A673 (cell line): ENCODE measurements at regions not wholly inside any gene's neighbourhood (a gene's known extent, or its start where the extent isn't known, plus 50 kb on each side); places are given as distances from the start of the nearest gene placed in this dataset.

Source experiments
- BruUV-seq: library from RNA; stranded (reverse); fragments of 400-500 nt; replicated peaks from 2 replicates; lab custom pipeline; 2021; lab: Mats Ljungman, UMichigan
- CTCF ChIA-PET: fragments of 300-600 bp; sonication (Branson Sonifier 250); formaldehyde crosslinking; loops from one replicate; lab custom pipeline; 2022; ENCODE audit warnings: antibody characterized with exemption; lab: Charles Lee
- POLR2A ChIA-PET: fragments of 300-600 bp; sonication (Branson Sonifier 250); formaldehyde crosslinking; loops from one replicate; lab custom pipeline; 2022; ENCODE audit warnings: antibody characterized with exemption; ENCODE audit not compliant: low non-redundant PET; lab: Charles Lee
- DNase-seq: peaks from one replicate; pipeline ENCODE4 v3.0.0-alpha.2; 2015; ENCODE audit warnings: low spot score
- H3K27ac ChIP-seq: fragments of 200-600 bp; sonication (generic); 2 replicates; pipeline ENCODE4 v1.5.1; 2016; ENCODE audit warnings: mixed run types, low read depth, mild to moderate bottlenecking, mixed read lengths, antibody characterized with exemption, low read length; ENCODE audit not compliant: poor library complexity, severe bottlenecking
- H3K27me3 ChIP-seq: fragments of 200-600 bp; sonication (generic); replicated peaks from 2 replicates; pipeline ENCODE4 v1.6.1; 2017; ENCODE audit warnings: mixed run types, low read depth, mild to moderate bottlenecking, mixed read lengths, antibody characterized with exemption, low read length; ENCODE audit not compliant: insufficient read depth, poor library complexity
- H3K36me3 ChIP-seq: fragments of 200-600 bp; sonication (generic); 2 replicates; pipeline ENCODE4 v1.6.1; 2016; ENCODE audit warnings: mixed run types, mild to moderate bottlenecking, mixed read lengths, antibody characterized with exemption, low read length; ENCODE audit not compliant: insufficient read depth, poor library complexity, severe bottlenecking
- H3K4me1 ChIP-seq: fragments of 200-600 bp; sonication (generic); 2 replicates; pipeline ENCODE4 v1.6.1; 2017; ENCODE audit warnings: mixed run types, mild to moderate bottlenecking, mixed read lengths, antibody characterized with exemption, low read length; ENCODE audit not compliant: insufficient read depth, poor library complexity, severe bottlenecking
- H3K4me3 ChIP-seq: fragments of 200-600 bp; sonication (generic); 2 replicates; pipeline ENCODE4 v1.5.1; 2016; ENCODE audit warnings: low read depth, mixed run types, mild to moderate bottlenecking, mixed read lengths, low read length; ENCODE audit not compliant: poor library complexity, severe bottlenecking
- H3K9me3 ChIP-seq: fragments of 200-600 bp; sonication (generic); 2 replicates; pipeline ENCODE4 v1.6.1; 2016; ENCODE audit warnings: mixed run types, low read depth, mild to moderate bottlenecking, mixed read lengths, antibody characterized with exemption, low read length; ENCODE audit not compliant: poor library complexity, severe bottlenecking
- CTCF ChIP-seq: fragments of 300-800, 200-600 bp; sonication (generic); conservative IDR thresholded peaks from 2 replicates; pipeline ENCODE4 v1.5.1; 2017; ENCODE audit warnings: low read depth, mild to moderate bottlenecking, antibody characterized with exemption, low read length, moderate library complexity, mixed read lengths
- EZH2 ChIP-seq: fragments of 200-600 bp; sonication (generic); IDR thresholded peaks from 2 replicates; pipeline ENCODE4 v1.6.1; 2017; ENCODE audit warnings: borderline replicate concordance, low read depth, mild to moderate bottlenecking, mixed read lengths, antibody characterized with exemption, low read length; ENCODE audit not compliant: poor library complexity, severe bottlenecking
- intact Hi-C: fragments of 100-400 bp; cut with micrococcal nuclease; formaldehyde crosslinking; loops from one replicate; pipeline ENCODE4 v1.10.0; 2022; ENCODE audit not compliant: unreplicated experiment

- ChIA-PET POLR2A (no interaction called here), CTCF (no interaction called here)
- BruUV-seq: no TSS peak
- H3K4me1 ChIP-seq: no peaks in the 10 kb centered on the region
- no peak for DNase-seq
- H3K36me3 ChIP-seq: no peaks in the 10 kb centered on the region
- peaks cover 37% of the 10 kb centered on the region for H3K9me3 ChIP-seq
- H3K27ac ChIP-seq: no peak overlapping the region
- no peak overlapping the region for H3K4me3 ChIP-seq
- H3K27me3 ChIP-seq: no peaks in the 10 kb centered on the region
- TF ChIP-seq CTCF (no peak), EZH2 (no peak)
- intact Hi-C loops: no loop called here
Observed at GRCh38 chr7:51633006-51633405, 316.4 kb upstream of the COBL start.

GRCh38 chr7:51630933-51631332, 314.3 kb upstream of the COBL start:
- Histone ChIP-seq H3K36me3 (no peaks in the 10 kb centered on the region), H3K4me3 (no peak overlapping the region), H3K9me3 (peaks cover 37% of the 10 kb centered on the region), H3K27ac (no peak overlapping the region), H3K4me1 (no peaks in the 10 kb centered on the region), H3K27me3 (no peaks in the 10 kb centered on the region)
- DNase-seq: no peak
- CTCF ChIA-PET: no interaction called here
- no TSS peak for BruUV-seq
- intact Hi-C loops: no loop called here
- POLR2A ChIA-PET: no interaction called here
- TF ChIP-seq EZH2 (no peak), CTCF (no peak)

- ChIA-PET POLR2A (no interaction called here), CTCF (no interaction called here)
- Histone ChIP-seq H3K27ac (no peak overlapping the region), H3K36me3 (no peaks in the 10 kb centered on the region), H3K9me3 (peaks cover 32% of the 10 kb centered on the region), H3K4me1 (no peaks in the 10 kb centered on the region), H3K27me3 (no peaks in the 10 kb centered on the region), H3K4me3 (no peak overlapping the region)
- no peak for DNase-seq
- intact Hi-C loops: no loop called here
- TF ChIP-seq CTCF (no peak), EZH2 (no peak)
- BruUV-seq: no TSS peak
Observed at GRCh38 chr7:51629206-51629605, 312.6 kb upstream of the COBL start.
